AG09309 (cell line): ENCODE measurements at regions not wholly inside any gene's neighbourhood (a gene's known extent, or its start where the extent isn't known, plus 50 kb on each side); places are given as distances from the start of the nearest gene placed in this dataset.

Experiments used
- DNase-seq: peaks from one replicate; pipeline ENCODE4 v3.0.0-alpha.2; 2010; ENCODE audit warnings: low read depth
- H3K4me3 ChIP-seq: 2 replicates; pipeline ENCODE4 v1.5.1; 2011; ENCODE audit warnings: mild to moderate bottlenecking, low read depth, low read length, moderate library complexity; ENCODE audit not compliant: control insufficient read depth
- TF ChIP-seq, protein P1 (sequence below): IDR thresholded peaks from 2 replicates; pipeline ENCODE4 v1.5.1; 2011; ENCODE audit warnings: mild to moderate bottlenecking, low read depth, low read length, inconsistent platforms; ENCODE audit not compliant: insufficient read depth, control insufficient read depth; ENCODE audit errors: missing control alignments

DNA sequence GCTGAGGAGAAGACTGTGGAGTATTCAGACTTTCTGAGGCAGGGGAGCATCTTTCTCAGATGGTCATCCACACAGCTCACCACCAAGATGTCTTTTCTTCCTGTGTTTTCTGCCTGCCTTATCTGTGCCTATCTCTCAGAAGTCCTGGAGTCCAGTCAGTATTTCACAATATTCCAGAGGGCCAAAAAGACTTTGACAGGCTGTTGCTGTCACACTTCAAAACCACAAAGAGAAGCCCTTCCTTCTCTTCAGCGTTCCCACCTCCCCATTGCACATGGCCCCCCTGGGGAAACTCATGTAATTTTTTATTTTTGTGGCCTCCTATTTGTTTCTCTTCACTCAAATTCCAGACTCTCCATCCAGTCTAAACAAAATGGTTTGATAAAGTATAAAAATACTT is 585.2 kb downstream of the EPHA3 start:
- no peak for DNase-seq
- TF ChIP-seq, protein P1, sequence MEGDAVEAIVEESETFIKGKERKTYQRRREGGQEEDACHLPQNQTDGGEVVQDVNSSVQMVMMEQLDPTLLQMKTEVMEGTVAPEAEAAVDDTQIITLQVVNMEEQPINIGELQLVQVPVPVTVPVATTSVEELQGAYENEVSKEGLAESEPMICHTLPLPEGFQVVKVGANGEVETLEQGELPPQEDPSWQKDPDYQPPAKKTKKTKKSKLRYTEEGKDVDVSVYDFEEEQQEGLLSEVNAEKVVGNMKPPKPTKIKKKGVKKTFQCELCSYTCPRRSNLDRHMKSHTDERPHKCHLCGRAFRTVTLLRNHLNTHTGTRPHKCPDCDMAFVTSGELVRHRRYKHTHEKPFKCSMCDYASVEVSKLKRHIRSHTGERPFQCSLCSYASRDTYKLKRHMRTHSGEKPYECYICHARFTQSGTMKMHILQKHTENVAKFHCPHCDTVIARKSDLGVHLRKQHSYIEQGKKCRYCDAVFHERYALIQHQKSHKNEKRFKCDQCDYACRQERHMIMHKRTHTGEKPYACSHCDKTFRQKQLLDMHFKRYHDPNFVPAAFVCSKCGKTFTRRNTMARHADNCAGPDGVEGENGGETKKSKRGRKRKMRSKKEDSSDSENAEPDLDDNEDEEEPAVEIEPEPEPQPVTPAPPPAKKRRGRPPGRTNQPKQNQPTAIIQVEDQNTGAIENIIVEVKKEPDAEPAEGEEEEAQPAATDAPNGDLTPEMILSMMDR = no peak
- no peak overlapping the region for H3K4me3 ChIP-seq

DNA sequence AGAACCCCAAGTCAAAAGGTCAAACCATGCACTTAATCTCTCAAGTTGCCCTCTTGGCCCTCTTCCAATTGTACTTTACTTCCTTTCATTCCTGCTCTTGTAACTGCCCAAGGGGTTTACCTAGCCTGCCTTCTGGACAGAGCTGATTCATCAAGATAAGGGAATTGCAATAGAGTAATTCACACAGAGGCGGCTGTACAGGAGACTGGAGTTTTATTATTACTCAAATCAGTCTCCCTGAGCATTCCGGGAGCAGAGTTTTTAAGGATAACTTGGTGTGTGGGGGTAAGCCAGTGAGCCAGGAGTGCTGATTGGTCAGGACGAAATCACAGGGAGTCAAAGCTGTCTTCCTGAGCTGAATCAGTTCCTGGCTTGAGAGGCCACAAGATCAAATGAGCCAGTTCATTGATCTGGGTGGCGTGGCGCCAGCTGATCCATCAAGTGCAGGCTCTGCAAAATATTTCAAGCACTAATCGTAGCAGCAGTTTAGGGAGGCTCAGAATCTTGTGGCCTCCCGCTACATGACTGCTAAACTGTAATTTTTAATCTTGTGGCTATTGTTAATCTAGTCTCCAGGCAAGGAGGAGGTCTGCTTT is 590.0 kb downstream of the EPHA3 start:
- TF ChIP-seq, protein P1 = no peak
- no peak for DNase-seq
- H3K4me3 ChIP-seq = no peak overlapping the region

DNA sequence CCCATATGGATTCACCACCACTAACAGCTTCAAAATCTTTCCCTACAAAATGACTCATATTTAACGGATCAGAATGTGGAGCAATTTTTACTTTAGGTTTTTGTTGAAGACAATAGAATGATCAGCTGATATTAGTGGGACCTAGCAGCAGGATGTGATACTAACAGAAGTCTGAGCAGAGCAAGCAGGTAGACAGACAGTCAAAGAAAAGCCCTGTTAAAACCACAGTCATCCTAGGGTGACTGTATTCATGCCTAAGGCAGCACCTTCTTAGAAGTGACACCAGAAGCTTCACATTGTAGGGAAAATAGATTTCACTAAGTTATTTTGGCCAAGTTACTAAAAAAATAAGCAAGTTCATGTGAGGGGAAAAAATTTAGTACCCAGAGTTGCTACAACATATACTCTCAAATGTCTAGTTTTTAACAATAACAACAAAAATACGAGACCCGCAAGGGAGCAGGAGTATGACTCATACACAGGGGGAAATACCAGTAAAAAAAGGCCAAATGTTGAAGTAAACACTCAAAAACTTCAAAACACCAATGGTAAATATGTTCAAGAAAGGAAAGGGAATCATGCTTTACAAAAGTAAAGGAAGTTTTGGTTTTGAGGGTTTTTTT is 590.9 kb downstream of the EPHA3 start:
- DNase-seq = no peak
- no peak overlapping the region for H3K4me3 ChIP-seq
- TF ChIP-seq, protein P1 = no peak

DNA sequence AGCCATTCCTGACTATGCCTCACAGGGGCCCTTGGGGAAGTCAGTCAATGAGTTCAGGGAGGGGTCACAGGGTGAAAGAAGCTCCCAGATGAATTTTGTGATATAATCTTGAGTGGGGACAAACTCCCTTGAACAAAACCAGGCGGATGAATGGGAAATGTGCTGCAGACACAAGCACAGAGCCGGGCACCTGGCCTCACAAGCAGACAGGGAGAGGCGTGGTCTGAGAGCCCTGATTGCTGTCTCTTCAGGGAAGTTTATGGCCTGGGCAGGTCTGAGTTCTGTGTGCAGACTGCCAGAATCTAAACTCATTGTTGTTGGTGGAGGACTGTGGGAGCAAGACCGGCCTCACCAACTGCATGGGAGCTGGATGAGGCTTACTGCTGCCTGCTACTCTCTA is 591.8 kb downstream of the EPHA3 start:
- TF ChIP-seq, protein P1 = no peak
- H3K4me3 ChIP-seq = no peak overlapping the region
- DNase-seq = no peak

DNA sequence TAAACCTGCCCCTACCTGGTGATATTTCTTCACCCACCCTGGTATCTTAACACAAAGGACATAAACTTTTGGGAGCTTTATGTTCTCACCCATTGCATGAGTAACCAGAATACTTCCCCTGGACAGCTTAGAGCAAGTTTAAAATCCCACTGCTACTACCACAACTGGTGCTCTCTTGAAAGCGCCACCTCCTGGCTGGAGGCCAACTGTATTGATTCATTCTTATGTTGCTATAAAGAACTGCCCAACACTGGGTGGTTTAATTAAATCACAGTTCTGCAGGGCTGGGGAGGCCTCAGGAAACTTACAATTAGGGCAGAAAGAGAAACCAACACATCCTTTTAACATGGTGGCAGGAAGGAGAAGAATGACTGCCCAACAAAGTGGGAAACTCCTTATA is 592.4 kb downstream of the EPHA3 start:
- no peak overlapping the region for H3K4me3 ChIP-seq
- DNase-seq = no peak
- TF ChIP-seq, protein P1 = no peak

DNA sequence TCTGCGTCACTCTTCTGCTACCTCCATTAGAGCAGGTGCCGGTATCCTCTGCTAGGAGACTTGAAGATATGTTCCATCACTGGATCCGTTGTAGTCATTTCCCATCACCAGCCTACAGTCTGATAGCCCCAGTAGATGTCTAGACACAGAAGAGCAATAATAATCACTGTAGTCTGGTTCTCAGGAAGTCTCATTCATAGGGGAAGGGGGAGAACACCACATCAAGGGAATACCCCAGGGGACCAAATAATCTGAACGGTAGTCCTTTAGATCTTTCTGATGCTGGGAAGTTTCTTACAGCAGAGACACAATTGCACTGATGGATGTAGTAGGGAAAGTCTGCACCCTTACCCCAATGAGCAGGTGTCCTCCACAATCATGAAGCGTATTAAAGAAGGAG is 595.0 kb downstream of the EPHA3 start:
- H3K4me3 ChIP-seq = no peak overlapping the region
- no peak for DNase-seq
- TF ChIP-seq, protein P1 = no peak
